ENCODE measurements at regions not wholly inside any gene's neighbourhood (a gene's known extent, or its start where the extent isn't known, plus 50 kb on each side); places are given as distances from the start of the nearest gene placed in this dataset.

- TF ChIP-seq, protein P1, sequence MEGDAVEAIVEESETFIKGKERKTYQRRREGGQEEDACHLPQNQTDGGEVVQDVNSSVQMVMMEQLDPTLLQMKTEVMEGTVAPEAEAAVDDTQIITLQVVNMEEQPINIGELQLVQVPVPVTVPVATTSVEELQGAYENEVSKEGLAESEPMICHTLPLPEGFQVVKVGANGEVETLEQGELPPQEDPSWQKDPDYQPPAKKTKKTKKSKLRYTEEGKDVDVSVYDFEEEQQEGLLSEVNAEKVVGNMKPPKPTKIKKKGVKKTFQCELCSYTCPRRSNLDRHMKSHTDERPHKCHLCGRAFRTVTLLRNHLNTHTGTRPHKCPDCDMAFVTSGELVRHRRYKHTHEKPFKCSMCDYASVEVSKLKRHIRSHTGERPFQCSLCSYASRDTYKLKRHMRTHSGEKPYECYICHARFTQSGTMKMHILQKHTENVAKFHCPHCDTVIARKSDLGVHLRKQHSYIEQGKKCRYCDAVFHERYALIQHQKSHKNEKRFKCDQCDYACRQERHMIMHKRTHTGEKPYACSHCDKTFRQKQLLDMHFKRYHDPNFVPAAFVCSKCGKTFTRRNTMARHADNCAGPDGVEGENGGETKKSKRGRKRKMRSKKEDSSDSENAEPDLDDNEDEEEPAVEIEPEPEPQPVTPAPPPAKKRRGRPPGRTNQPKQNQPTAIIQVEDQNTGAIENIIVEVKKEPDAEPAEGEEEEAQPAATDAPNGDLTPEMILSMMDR (conservative IDR thresholded peaks at IDR 0.05; ENCODE audit: low read depth, low read length), result no peak
- TF ChIP-seq EZH2 (IDR thresholded peaks at IDR 0.05; ENCODE audit: low read length, unreplicated experiment) (no peak), EZH2phosphoT487 (IDR thresholded peaks at IDR 0.05; ENCODE audit: borderline replicate concordance, low read length) (no peak)
Observed at GRCh38 chr15:91445695-91446228, 345.7 kb downstream of the SV2B start.
